ENCODE measurements at regions not wholly inside any gene's neighbourhood (a gene's known extent, or its start where the extent isn't known, plus 50 kb on each side); places are given as distances from the start of the nearest gene placed in this dataset.

DNA sequence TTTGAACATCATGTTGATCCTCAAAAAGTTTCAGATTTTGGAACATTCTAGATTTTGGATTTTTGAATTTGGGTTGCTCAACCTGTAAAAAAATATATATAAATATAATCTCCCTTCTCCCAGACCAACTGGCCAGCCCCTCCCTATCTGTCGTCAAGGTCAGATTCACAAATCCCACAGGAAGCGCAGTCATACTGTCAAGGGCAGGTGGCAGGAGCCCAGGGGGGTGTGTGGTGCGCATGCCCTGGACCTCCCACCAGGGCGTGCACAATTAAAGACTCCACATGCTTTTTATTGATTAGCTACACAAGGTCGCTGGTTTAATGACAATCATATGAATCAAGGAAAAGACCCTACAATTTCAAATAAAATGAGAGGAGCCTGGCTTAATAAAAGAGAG lies 77.0 kb upstream of the EEPD1 start:
- TF ChIP-seq, protein P1, sequence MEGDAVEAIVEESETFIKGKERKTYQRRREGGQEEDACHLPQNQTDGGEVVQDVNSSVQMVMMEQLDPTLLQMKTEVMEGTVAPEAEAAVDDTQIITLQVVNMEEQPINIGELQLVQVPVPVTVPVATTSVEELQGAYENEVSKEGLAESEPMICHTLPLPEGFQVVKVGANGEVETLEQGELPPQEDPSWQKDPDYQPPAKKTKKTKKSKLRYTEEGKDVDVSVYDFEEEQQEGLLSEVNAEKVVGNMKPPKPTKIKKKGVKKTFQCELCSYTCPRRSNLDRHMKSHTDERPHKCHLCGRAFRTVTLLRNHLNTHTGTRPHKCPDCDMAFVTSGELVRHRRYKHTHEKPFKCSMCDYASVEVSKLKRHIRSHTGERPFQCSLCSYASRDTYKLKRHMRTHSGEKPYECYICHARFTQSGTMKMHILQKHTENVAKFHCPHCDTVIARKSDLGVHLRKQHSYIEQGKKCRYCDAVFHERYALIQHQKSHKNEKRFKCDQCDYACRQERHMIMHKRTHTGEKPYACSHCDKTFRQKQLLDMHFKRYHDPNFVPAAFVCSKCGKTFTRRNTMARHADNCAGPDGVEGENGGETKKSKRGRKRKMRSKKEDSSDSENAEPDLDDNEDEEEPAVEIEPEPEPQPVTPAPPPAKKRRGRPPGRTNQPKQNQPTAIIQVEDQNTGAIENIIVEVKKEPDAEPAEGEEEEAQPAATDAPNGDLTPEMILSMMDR (IDR thresholded peaks at IDR 0.05), result no peak
- TF ChIP-seq POLR2AphosphoS5 (IDR thresholded peaks at IDR 0.05) (no peak), POLR2A (IDR thresholded peaks at IDR 0.05) (no peak)
